B cell (primary cell): ENCODE measurements at regions not wholly inside any gene's neighbourhood (a gene's known extent, or its start where the extent isn't known, plus 50 kb on each side); places are given as distances from the start of the nearest gene placed in this dataset.

Experiments used
- ATAC-seq: fragments of 200-7000 bp; cut with Tn5 transposase; one replicate; pipeline ENCODE4 v1.10.0; 2021; ENCODE audit warnings: low read depth, mild to moderate bottlenecking, moderate number of reproducible peaks, moderate library complexity
- CTCF ChIA-PET: fragments of 350-600 bp; sonication (Branson Sonifier 250); formaldehyde crosslinking; loops from one replicate; lab custom pipeline; 2021; ENCODE audit warnings: antibody characterized with exemption, inconsistent platforms; lab: Charles Lee
- POLR2A ChIA-PET: fragments of 350-600 bp; sonication (Branson Sonifier 250); formaldehyde crosslinking; loops from one replicate; lab custom pipeline; 2021; ENCODE audit warnings: antibody characterized with exemption; lab: Charles Lee
- DNase-seq: peaks from one replicate; pipeline ENCODE4 v3.0.0; 2013
- H2AFZ ChIP-seq: 2 replicates; pipeline ENCODE4 v1.6.1; 2012; ENCODE audit warnings: mild to moderate bottlenecking, low read depth, low read length; ENCODE audit not compliant: insufficient read depth, poor library complexity, severe bottlenecking
- H3K27ac ChIP-seq, 2 donors: 1 replicate in 1 of 2; 2 replicates in 1 of 2; pipeline ENCODE4 v1.5.1; 2012 to 2013; ENCODE audit warnings: low read length in 2 of 2, mild to moderate bottlenecking in 2 of 2, moderate library complexity in 1 of 2
- H3K27me3 ChIP-seq, 4 experiments: fragments of 200-600 bp in 1 of 4; sonication (generic) in 1 of 4; replicated peaks in 1 of 4; 1 replicate in 2 of 4; 2 replicates in 2 of 4; pipeline versions ENCODE4 v1.6.1 to v1.7.0; 2013 to 2016; ENCODE audit warnings: low read length in 3 of 4, mild to moderate bottlenecking in 2 of 4, mixed read lengths in 1 of 4, moderate library complexity in 1 of 4; ENCODE audit not compliant: insufficient read depth in 4 of 4, control insufficient read depth in 3 of 4; ENCODE audit errors: control extremely low read depth in 1 of 4
- H3K36me3 ChIP-seq, 2 experiments: replicated peaks in 1 of 2; 1 replicate in 1 of 2; 2 replicates in 1 of 2; pipeline versions ENCODE4 v1.6.1 to v1.7.1; 2013; ENCODE audit warnings: low read length in 1 of 2; ENCODE audit not compliant: insufficient read depth in 2 of 2, control insufficient read depth in 1 of 2; ENCODE audit errors: control extremely low read depth in 1 of 2, extremely low read depth in 1 of 2
- H3K4me1 ChIP-seq, 2 donors: fragments of 200-600 bp in 1 of 2; sonication (generic) in 1 of 2; 1 replicate in 1 of 2; 2 replicates in 1 of 2; pipeline versions ENCODE4 v1.5.1 to v1.6.1; 2013 to 2017; ENCODE audit warnings: low read length in 2 of 2; ENCODE audit not compliant: control insufficient read depth in 2 of 2, insufficient read depth in 2 of 2
- H3K4me2 ChIP-seq: replicated peaks from 2 replicates; pipeline ENCODE3; 2012; ENCODE audit warnings: mild to moderate bottlenecking, low read depth, low read length; ENCODE audit not compliant: poor library complexity, severe bottlenecking
- H3K4me3 ChIP-seq, 5 experiments: fragments of 200-600 bp in 1 of 5; sonication (generic) in 1 of 5; 1 replicate in 3 of 5; 2 replicates in 2 of 5; pipeline versions ENCODE4 v1.5.1 to v1.7.0; 2011 to 2016; ENCODE audit warnings: low read length in 4 of 5, mild to moderate bottlenecking in 4 of 5, low read depth in 2 of 5, control low read depth in 1 of 5, moderate library complexity in 1 of 5; ENCODE audit not compliant: insufficient read depth in 1 of 5; ENCODE audit errors: control extremely low read depth in 1 of 5, extremely low read depth in 1 of 5
- H3K79me2 ChIP-seq: fragments of 200-600 bp; sonication (generic); one replicate; pipeline ENCODE4 v1.6.0; 2016; ENCODE audit warnings: low read length; ENCODE audit not compliant: control insufficient read depth, insufficient read depth
- H3K9ac ChIP-seq: fragments of 200-600 bp; sonication (generic); 2 replicates; pipeline ENCODE4 v1.6.1; 2017; ENCODE audit warnings: mild to moderate bottlenecking, low read length, moderate library complexity
- H3K9me3 ChIP-seq, 3 donors: one replicate each; pipeline versions ENCODE4 v1.6.1 to v1.7.1; 2013; ENCODE audit warnings: low read length in 2 of 3; ENCODE audit not compliant: control insufficient read depth in 2 of 3, insufficient read depth in 1 of 3; ENCODE audit errors: control extremely low read depth in 1 of 3
- H4K20me1 ChIP-seq: 2 replicates; pipeline ENCODE4 v1.6.0; 2012; ENCODE audit warnings: mild to moderate bottlenecking, low read length; ENCODE audit not compliant: insufficient read depth, control insufficient read depth, poor library complexity, severe bottlenecking
- H3K27ac Mint-ChIP-seq: one replicate; pipeline ENCODE4 v1.8.0; 2021; ENCODE audit warnings: mixed read lengths
- H3K27me3 Mint-ChIP-seq: one replicate; pipeline ENCODE4 v1.8.0; 2021; ENCODE audit warnings: mixed read lengths
- H3K4me1 Mint-ChIP-seq: one replicate; pipeline ENCODE4 v1.8.0; 2021; ENCODE audit warnings: mixed read lengths
- H3K4me3 Mint-ChIP-seq: one replicate; pipeline ENCODE4 v1.8.0; 2021; ENCODE audit warnings: mixed read lengths
- H3K9me3 Mint-ChIP-seq: one replicate; pipeline ENCODE4 v1.8.0; 2022; ENCODE audit warnings: mixed read lengths; ENCODE audit not compliant: insufficient read depth
- CTCF ChIP-seq: fragments of 200-600 bp; IDR thresholded peaks from one replicate; pipeline ENCODE4 v1.8.0; 2022; ENCODE audit warnings: antibody characterized with exemption, mild to moderate bottlenecking
- EZH2 ChIP-seq: IDR thresholded peaks from 2 replicates; pipeline ENCODE4 v1.6.1; 2012; ENCODE audit warnings: borderline replicate concordance, low read depth, mild to moderate bottlenecking, moderate library complexity, low read length; ENCODE audit not compliant: insufficient read depth, poor library complexity, severe bottlenecking
- WGBS: methylation state at CpG from one replicate; pipeline ENCODE4 v1.1.5; 2013; ENCODE audit warnings: missing lambda C conversion rate; ENCODE audit not compliant: insufficient coverage; 5-methylcytosine and 5-hydroxymethylcytosine counted together
- intact Hi-C: fragments of 100-400 bp; cut with micrococcal nuclease; formaldehyde crosslinking; loops from one replicate; pipeline ENCODE4 v1.10.0; 2022

GRCh38 chr2:211103989-211104388 is 547.6 kb downstream of the CPS1 start:
- intact Hi-C loops, result no loop called here
- no peak for DNase-seq
- ATAC-seq, result no peak
- 94% methylated on average over 3 of the region's 4 CpGs for WGBS
- no peaks in the 10 kb centered on the region for H3K27me3 ChIP-seq
- no peak overlapping the region for H3K4me3 ChIP-seq
- no peaks in the 10 kb centered on the region for H3K36me3 ChIP-seq
- no peak overlapping the region for H3K4me2 ChIP-seq
- no peaks in the 10 kb centered on the region for H3K79me2 ChIP-seq
- Mint-ChIP-seq H3K4me3 (no peak overlapping the region), H3K4me1 (no peaks in the 10 kb centered on the region), H3K27me3 (no peaks in the 10 kb centered on the region), H3K27ac (no peak overlapping the region), H3K9me3 (no peaks in the 10 kb centered on the region)
- H4K20me1 ChIP-seq, result no peaks in the 10 kb centered on the region
- H2AFZ ChIP-seq, result no peak overlapping the region
- ChIA-PET POLR2A (no interaction called here), CTCF (no interaction called here)
- H3K27ac ChIP-seq, result no peak overlapping the region
- no peaks in the 10 kb centered on the region for H3K9me3 ChIP-seq
- no peak overlapping the region for H3K9ac ChIP-seq
- TF ChIP-seq EZH2, result no peak
- TF ChIP-seq CTCF, result no peak
- no peaks in the 10 kb centered on the region for H3K4me1 ChIP-seq

DNA sequence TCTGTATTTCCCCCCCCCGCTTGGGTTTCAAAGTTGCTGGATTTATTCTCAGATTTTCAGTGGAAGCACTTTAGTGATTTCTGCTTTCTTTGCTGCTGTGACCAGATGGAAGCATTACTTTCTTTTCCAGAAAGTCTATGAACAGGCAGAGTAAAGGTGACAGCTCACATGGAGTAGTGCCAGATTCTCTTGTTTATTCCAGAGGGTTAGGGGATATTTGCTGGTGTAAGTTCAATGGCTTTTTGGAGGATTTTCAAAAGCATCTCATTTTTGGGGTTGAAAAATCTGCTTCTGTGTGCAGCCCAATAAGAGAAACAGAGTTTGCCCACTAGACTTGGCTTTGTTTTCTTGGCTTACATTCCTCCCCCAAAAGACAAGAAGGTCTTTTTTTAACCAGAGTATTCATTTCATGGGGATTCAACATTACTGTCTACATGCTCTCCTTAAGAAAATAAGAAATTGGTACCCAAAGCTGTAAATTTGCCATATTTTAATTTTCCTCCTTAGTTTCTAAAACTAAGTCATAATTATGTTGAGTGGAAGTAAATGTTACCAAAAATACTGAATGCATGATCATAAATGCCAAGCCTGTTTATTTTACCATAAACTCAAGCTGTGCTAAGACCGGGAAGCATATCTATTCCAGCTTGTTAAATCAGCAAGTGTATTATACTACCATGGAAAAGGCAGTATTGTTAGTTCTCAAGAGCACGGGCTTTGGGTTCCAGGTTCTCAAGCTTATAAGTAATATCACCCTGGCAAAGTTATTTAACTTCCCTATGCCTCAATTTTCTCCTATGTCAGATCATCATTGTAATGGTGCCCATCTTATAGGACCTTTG is 557.2 kb downstream of the CPS1 start:
- Histone ChIP-seq H3K36me3 (no peaks in the 10 kb centered on the region), H3K27me3 (no peaks in the 10 kb centered on the region), H3K4me3 (no peak overlapping the region), H3K27ac (no peak overlapping the region), H2AFZ (no peak overlapping the region), H3K9ac (no peak overlapping the region), H3K79me2 (no peaks in the 10 kb centered on the region), H3K9me3 (no peaks in the 10 kb centered on the region), H3K4me2 (no peak overlapping the region), H4K20me1 (no peaks in the 10 kb centered on the region), H3K4me1 (no peaks in the 10 kb centered on the region)
- ATAC-seq, result no peak
- CTCF ChIA-PET, result no interaction called here
- Mint-ChIP-seq H3K27me3 (no peaks in the 10 kb centered on the region), H3K9me3 (no peaks in the 10 kb centered on the region), H3K27ac (no peak overlapping the region), H3K4me1 (no peaks in the 10 kb centered on the region), H3K4me3 (no peak overlapping the region)
- POLR2A ChIA-PET, result no interaction called here
- intact Hi-C loops, result no loop called here
- no peak for TF ChIP-seq CTCF
- TF ChIP-seq EZH2, result no peak
- DNase-seq, result no peak
- no CpG with 5 or more reads among the region's 3 CpGs for WGBS
